Suprapubic skin (tissue), 4 donors: ENCODE measurements at regions not wholly inside any gene's neighbourhood (a gene's known extent, or its start where the extent isn't known, plus 50 kb on each side); places are given as distances from the start of the nearest gene placed in this dataset.

Source experiments
- DNase-seq, 2 donors: peaks; one replicate each; pipeline ENCODE4 v3.0.0-alpha.2; 2019; ENCODE audit warnings: low spot score in 2 of 2
- H3K27ac ChIP-seq: fragments of 200-600 bp; sonication (generic); one replicate; pipeline ENCODE4 v1.5.1; 2019
- H3K27me3 ChIP-seq: fragments of 200-600 bp; sonication (generic); one replicate; pipeline ENCODE4 v1.5.1; 2019
- H3K36me3 ChIP-seq: fragments of 200-600 bp; sonication (generic); one replicate; pipeline ENCODE4 v1.5.1; 2019
- H3K4me1 ChIP-seq: fragments of 200-600 bp; sonication (generic); one replicate; pipeline ENCODE4 v1.5.1; 2019
- H3K4me3 ChIP-seq: fragments of 200-600 bp; sonication (generic); one replicate; pipeline ENCODE4 v1.5.1; 2019; ENCODE audit warnings: mild to moderate bottlenecking
- H3K9me3 ChIP-seq: fragments of 200-600 bp; sonication (generic); one replicate; pipeline ENCODE4 v1.5.1; 2019
- EP300 ChIP-seq: sonication (generic); formaldehyde crosslinking; IDR thresholded peaks from one replicate; pipeline ENCODE4 v1.6.1; 2017; ENCODE audit warnings: antibody characterized with exemption
- POLR2A ChIP-seq, 2 donors: fragments of 450-650 bp; IDR thresholded peaks; one replicate each; pipeline ENCODE4 v1.6.1; 2017; ENCODE audit warnings: antibody characterized with exemption in 2 of 2, mild to moderate bottlenecking in 2 of 2, moderate library complexity in 2 of 2
- POLR2AphosphoS5 ChIP-seq, 3 donors: sonication (generic); formaldehyde crosslinking; IDR thresholded peaks; one replicate each; pipeline ENCODE4 v1.6.1; 2017; ENCODE audit warnings: antibody characterized with exemption in 3 of 3
- WGBS: methylation state at CpG from one replicate; pipeline ENCODE4 v1.1.5; 2018; 5-methylcytosine and 5-hydroxymethylcytosine counted together
- TF ChIP-seq, protein P1 (sequence below), 2 donors: fragments of 200-600 bp in 1 of 2; fragments of 450-650 bp in 1 of 2; sonication (generic) in 1 of 2; IDR thresholded peaks; one replicate each; pipeline ENCODE4 v1.5.1; 2016 to 2019; ENCODE audit warnings: antibody characterized with exemption in 2 of 2, mild to moderate bottlenecking in 1 of 2, moderate library complexity in 1 of 2

DNA sequence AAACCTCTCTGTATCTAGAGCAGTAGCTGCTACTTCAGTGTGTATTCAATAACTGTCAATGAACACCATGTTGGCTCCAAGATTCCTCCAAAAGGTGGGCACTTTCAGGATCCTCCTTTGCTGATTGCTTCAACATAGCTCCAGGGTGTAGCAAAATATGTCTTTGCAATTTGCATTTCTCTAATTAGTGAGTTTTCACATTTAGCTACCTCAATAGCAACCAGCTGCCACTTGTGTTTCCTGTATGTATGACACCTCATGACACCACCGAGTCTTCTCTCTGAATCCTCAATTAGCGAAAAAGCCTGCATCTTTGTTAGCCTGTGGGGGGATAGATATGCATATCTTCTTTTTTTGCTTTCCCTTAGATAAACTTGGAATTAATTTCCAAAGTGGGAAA lies 898.3 kb upstream of the FAT3 start:
- Histone ChIP-seq H3K27me3 (no peaks in the 10 kb centered on the region), H3K27ac (no peak overlapping the region), H3K4me3 (no peak overlapping the region), H3K4me1 (no peaks in the 10 kb centered on the region), H3K36me3 (no peaks in the 10 kb centered on the region), H3K9me3 (peaks cover 6% of the 10 kb centered on the region)
- no peak for DNase-seq
- no peak for TF ChIP-seq POLR2AphosphoS5 (IDR thresholded peaks at IDR 0.05)
- WGBS: 86% methylated on average over 2 of the region's 2 CpGs

DNA sequence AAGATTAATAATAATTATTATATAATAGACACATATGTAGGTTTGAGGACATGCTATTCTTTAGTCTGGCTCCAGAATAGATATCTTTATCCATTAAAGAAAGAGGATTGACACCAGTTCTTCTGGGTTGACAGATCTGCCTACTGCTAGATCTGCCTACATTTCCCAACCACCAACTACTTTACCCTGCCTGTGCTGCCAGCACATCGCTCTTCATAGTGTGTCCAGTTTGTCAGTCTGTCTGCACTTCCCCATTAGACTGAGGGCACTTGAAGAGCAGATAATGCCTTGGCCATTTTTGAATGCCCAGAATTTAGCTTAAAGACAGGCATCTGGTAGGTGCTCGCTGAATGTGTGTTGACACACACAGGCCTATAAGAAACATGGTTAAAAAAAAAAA lies 910.1 kb upstream of the FAT3 start:
- no peak overlapping the region for H3K27ac ChIP-seq
- no peak overlapping the region for H3K4me3 ChIP-seq
- DNase-seq: no peak
- no peaks in the 10 kb centered on the region for H3K4me1 ChIP-seq
- TF ChIP-seq POLR2A (IDR thresholded peaks at IDR 0.05) (no peak), POLR2AphosphoS5 (IDR thresholded peaks at IDR 0.05) (no peak), EP300 (no peak)
- H3K36me3 ChIP-seq: no peaks in the 10 kb centered on the region
- H3K9me3 ChIP-seq: no peaks in the 10 kb centered on the region
- no peaks in the 10 kb centered on the region for H3K27me3 ChIP-seq
- WGBS: 80% methylated on average over 2 of the region's 2 CpGs

DNA sequence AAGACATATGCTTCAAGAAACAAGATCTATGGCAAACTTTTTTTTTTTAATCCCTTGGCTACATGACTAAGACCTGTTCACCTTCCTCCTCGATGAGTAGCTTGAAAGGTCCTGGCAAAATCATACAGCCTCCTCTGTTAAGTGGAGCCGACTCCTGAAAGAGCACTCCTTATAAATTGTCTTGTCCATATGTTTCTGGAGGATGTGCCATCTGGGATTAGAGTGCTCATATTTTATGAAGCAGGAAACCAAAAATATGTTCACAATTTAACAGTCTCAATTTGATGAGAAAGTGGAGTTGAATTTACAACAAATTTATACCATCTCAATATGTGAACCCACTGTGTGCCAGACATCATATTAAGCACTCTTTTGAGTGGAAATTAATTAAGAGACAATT lies 912.1 kb upstream of the FAT3 start:
- H3K4me3 ChIP-seq: no peak overlapping the region
- no peaks in the 10 kb centered on the region for H3K4me1 ChIP-seq
- H3K36me3 ChIP-seq: no peaks in the 10 kb centered on the region
- no peaks in the 10 kb centered on the region for H3K27me3 ChIP-seq
- WGBS: 44% methylated on average over 2 of the region's 2 CpGs
- TF ChIP-seq EP300: no peak
- TF ChIP-seq POLR2A (IDR thresholded peaks at IDR 0.05): no peak
- TF ChIP-seq, protein P1, sequence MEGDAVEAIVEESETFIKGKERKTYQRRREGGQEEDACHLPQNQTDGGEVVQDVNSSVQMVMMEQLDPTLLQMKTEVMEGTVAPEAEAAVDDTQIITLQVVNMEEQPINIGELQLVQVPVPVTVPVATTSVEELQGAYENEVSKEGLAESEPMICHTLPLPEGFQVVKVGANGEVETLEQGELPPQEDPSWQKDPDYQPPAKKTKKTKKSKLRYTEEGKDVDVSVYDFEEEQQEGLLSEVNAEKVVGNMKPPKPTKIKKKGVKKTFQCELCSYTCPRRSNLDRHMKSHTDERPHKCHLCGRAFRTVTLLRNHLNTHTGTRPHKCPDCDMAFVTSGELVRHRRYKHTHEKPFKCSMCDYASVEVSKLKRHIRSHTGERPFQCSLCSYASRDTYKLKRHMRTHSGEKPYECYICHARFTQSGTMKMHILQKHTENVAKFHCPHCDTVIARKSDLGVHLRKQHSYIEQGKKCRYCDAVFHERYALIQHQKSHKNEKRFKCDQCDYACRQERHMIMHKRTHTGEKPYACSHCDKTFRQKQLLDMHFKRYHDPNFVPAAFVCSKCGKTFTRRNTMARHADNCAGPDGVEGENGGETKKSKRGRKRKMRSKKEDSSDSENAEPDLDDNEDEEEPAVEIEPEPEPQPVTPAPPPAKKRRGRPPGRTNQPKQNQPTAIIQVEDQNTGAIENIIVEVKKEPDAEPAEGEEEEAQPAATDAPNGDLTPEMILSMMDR (IDR thresholded peaks at IDR 0.05): no peak
- TF ChIP-seq POLR2AphosphoS5 (IDR thresholded peaks at IDR 0.05): no peak
- no peak for DNase-seq
- H3K9me3 ChIP-seq: no peaks in the 10 kb centered on the region
- no peak overlapping the region for H3K27ac ChIP-seq

DNA sequence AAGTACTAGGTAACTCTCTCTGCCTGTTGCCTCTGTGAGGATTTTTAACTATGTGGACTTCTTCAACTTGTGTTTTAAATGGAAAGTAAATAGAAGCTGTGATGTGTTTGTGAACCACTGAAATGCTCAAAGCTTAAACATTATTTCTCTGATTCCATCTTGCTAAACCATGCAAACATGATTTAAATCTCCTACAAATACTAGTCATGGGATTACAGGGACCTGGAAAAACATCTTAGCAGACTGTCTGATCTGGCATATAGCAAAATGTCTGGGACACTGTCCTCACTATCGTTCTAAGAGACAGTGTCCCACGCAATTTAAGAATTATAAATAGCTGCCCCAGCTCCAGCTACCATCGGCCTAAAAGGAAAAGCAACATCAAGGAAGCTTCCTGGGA lies 914.5 kb upstream of the FAT3 start:
- TF ChIP-seq POLR2A (IDR thresholded peaks at IDR 0.05): no peak
- TF ChIP-seq EP300: no peak
- no peak for TF ChIP-seq POLR2AphosphoS5 (IDR thresholded peaks at IDR 0.05)
- TF ChIP-seq, protein P1 (IDR thresholded peaks at IDR 0.05): no peak
- Histone ChIP-seq H3K36me3 (no peaks in the 10 kb centered on the region), H3K27ac (no peak overlapping the region), H3K4me3 (no peak overlapping the region), H3K4me1 (no peaks in the 10 kb centered on the region), H3K27me3 (no peaks in the 10 kb centered on the region), H3K9me3 (no peaks in the 10 kb centered on the region)
- 82% methylated on average over 3 of the region's 3 CpGs for WGBS
- DNase-seq: no peak

DNA sequence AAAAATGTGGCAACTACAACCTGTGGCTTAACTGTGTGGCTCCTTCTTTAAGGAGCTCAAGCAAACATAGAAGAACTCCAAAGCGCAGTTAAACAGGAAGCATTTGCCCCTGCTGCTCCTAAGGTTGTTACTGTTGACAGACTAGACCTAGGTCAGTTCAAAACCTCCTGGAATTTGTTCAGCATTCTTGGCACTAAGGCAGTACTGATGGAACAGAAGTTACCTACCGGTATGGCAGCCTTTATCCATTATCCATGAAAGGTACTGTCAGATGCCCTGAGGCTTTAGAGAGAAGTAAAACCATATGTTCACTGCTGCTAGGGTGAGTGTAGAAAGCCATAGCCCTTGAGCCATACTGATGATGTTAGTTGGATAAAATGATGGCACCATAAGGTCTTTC lies 916.5 kb upstream of the FAT3 start:
- H3K27me3 ChIP-seq: no peaks in the 10 kb centered on the region
- H3K36me3 ChIP-seq: no peaks in the 10 kb centered on the region
- WGBS: 43% methylated on average over 2 of the region's 2 CpGs
- no peak overlapping the region for H3K27ac ChIP-seq
- no peaks in the 10 kb centered on the region for H3K9me3 ChIP-seq
- no peaks in the 10 kb centered on the region for H3K4me1 ChIP-seq
- TF ChIP-seq, protein P1 (IDR thresholded peaks at IDR 0.05): no peak
- TF ChIP-seq POLR2A (IDR thresholded peaks at IDR 0.05) (no peak), POLR2AphosphoS5 (IDR thresholded peaks at IDR 0.05) (no peak), EP300 (no peak)
- no peak for DNase-seq
- no peak overlapping the region for H3K4me3 ChIP-seq

DNA sequence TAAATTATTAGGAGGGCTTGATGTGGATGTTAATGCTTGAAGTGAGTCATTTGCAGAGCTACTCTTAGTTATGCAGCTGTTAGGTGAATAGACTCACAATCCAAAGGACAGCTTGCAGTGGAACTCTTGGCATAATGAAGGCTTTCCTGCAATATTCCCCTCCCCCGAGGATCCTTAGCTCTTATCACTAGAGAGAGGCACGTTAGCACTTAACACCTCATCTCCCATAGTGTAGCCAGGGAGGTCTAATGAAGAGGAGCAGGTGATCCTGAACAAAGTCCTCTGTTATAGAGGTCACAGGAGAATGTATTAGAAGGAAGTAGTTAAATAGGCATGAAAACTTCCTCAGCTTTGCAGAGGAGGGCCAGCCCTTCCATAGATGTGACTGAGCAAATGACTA lies 919.2 kb upstream of the FAT3 start:
- no peak for TF ChIP-seq POLR2A (IDR thresholded peaks at IDR 0.05)
- no peak for TF ChIP-seq POLR2AphosphoS5 (IDR thresholded peaks at IDR 0.05)
- TF ChIP-seq EP300: no peak
- TF ChIP-seq, protein P1 (IDR thresholded peaks at IDR 0.05): no peak
- Histone ChIP-seq H3K36me3 (no peaks in the 10 kb centered on the region), H3K4me1 (no peaks in the 10 kb centered on the region), H3K9me3 (no peaks in the 10 kb centered on the region), H3K27me3 (no peaks in the 10 kb centered on the region), H3K27ac (no peak overlapping the region), H3K4me3 (no peak overlapping the region)
- no peak for DNase-seq
- WGBS: 69% methylated on average over 2 of the region's 2 CpGs
